ENCODE measurements at regions not wholly inside any gene's neighbourhood (a gene's known extent, or its start where the extent isn't known, plus 50 kb on each side); places are given as distances from the start of the nearest gene placed in this dataset.

GRCh38 chr12:90193500-90193899 is 484.9 kb upstream of the ATP2B1 start:
- DNase-seq: no peak

DNA sequence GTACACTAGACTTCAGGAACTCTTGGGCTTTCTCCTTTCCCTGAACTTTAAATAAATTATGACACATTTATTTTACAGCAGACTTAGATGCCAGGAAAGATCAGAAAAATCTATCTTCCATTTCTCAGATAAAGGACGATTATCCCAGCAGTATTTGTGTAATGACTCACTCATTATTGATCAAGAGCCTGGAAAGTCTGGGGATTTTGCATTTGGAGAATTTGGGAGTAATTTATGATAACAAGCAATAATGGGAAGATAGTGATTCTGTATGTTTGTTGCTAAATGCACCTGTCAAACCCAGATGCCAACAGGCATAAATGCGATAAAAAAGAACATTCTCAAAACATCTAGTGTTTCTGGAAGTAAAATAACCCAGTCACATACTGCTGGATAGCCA is 480.2 kb upstream of the ATP2B1 start:
- DNase-seq: no peak

GRCh38 chr12:90183201-90183600 is 474.6 kb upstream of the ATP2B1 start:
- no peak for DNase-seq

- no peak for DNase-seq
Observed at GRCh38 chr12:90181216-90181615, 472.6 kb upstream of the ATP2B1 start.

DNA sequence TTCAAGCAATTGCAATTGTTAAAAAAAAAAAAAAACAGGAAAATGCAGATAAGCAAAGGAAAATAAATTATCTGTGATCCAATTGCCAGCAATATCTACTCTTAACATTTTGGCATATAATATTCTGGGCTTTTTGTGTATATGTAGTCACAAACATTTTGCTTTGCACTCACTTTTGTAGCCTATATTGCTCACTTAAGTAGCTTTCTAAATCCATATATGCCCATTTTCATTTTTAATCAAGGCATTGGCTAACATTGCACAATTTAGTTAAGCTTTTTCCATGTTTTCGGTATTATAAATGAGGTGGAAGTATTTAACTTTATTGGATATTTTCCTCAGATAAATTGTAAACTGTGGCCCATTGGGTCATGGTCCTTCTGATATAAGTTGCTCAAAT is 466.3 kb upstream of the ATP2B1 start:
- DNase-seq: no peak

- no peak for DNase-seq
Observed at GRCh38 chr12:90174198-90174510, 465.5 kb upstream of the ATP2B1 start.

- no peak for DNase-seq
Observed at GRCh38 chr12:90173499-90174197, 465.0 kb upstream of the ATP2B1 start.

- DNase-seq: no peak
Observed at GRCh38 chr12:90172524-90172923, 463.9 kb upstream of the ATP2B1 start.

DNA sequence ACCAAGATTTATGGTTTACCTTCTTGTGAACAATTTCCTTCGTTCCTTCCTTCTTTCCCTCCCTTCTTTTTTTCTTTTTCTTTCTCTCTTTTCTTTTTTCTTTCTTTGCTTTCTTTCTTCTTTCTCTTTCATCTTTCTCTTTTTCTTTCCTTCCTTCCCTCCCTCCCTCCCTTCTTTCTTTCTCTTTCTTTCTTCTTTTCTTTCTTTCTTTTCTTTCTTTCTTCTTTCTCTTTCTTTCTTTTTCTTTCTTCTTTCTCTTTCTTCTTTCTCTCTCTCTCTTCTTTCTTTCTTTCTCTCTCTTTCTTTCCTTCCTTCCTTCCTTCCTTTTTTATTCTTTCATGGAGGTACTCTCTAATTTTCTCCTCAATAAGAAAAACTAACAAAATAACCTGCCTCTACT is 462.1 kb upstream of the ATP2B1 start:
- no peak for DNase-seq

DNA sequence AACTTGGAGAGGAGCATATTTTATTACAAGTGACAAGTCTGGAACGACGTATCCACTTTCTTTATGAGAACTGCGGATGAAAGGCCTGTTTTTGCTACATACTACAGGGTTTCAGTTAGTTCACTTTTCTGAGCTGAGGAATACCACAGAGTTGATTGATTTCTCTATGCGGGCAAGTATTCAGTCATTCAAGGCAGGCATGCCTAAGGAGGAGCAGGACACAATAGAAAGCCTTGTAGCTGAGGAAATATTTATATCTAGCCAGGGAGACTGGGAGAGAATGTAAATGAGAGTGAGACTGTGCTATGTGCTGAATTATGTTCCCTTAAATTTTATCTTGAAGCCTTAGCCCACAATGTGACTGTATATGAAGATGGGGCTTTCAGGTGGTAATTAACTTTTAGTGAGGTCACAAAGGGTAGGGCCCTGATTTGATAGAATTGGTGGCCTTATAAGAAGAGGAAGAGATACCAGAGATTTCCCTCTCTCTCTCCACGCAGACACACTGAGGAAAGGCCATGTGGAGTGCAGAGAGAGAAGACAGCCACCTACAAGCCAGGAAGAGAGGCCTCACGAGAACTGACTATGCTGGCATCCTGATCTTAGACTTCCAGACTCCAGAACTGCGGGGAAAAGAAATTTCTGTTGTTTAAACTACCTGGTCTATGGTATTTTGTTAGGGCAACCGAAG is 459.0 kb upstream of the ATP2B1 start:
- DNase-seq: no peak

DNA sequence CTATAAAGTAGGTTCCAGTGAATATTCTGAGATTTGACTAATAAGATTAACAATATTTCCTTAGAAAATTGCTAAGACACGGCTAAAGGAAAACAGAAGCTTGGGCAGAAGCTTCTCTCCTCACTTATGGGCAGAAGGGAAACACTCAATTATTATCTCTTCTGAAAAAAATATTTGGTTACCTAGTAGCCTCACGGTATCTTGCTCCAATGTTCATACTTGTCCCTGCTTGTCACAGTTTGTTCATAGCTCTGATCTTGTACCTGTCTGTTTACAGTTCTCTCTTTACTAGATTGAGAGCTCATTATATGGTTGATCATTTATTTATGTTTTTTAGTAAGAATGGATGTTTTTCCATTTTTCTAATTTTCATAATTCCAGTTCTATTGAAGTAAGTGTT is 458.0 kb upstream of the ATP2B1 start:
- DNase-seq: no peak

- DNase-seq: no peak
Observed at GRCh38 chr12:90166012-90166411, 457.4 kb upstream of the ATP2B1 start.

- DNase-seq: no peak
Observed at GRCh38 chr12:90163975-90164374, 455.3 kb upstream of the ATP2B1 start.

GRCh38 chr12:90153827-90154226 is 445.2 kb upstream of the ATP2B1 start:
- no peak for DNase-seq

GRCh38 chr12:90152897-90153624 is 444.4 kb upstream of the ATP2B1 start:
- DNase-seq: no peak

- DNase-seq: no peak
Observed at GRCh38 chr12:90151491-90152015, 442.9 kb upstream of the ATP2B1 start.

GRCh38 chr12:90149453-90149852 is 440.8 kb upstream of the ATP2B1 start:
- no peak for DNase-seq

- DNase-seq: no peak
Observed at GRCh38 chr12:90129366-90130030, 420.9 kb upstream of the ATP2B1 start.

GRCh38 chr12:90128526-90128925 is 419.9 kb upstream of the ATP2B1 start:
- DNase-seq: no peak

DNA sequence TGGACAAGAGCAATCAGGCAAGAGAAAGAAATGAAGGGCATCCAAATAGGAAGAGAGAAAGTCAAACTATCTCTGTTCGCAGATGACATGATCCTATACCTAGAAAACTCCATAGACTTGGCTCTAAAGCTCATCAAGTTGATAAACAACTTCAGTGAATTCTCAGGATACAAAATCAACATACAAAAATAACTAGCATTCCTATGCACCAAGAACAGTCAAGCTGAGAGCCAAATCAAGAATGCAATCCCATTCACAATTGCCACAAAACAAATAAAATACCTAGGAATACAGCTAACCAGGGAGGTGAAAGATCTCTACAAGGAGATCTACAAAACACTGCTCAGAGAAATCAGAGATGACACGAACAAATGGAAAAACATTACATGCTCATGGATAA is 417.5 kb upstream of the ATP2B1 start:
- DNase-seq: no peak

DNA sequence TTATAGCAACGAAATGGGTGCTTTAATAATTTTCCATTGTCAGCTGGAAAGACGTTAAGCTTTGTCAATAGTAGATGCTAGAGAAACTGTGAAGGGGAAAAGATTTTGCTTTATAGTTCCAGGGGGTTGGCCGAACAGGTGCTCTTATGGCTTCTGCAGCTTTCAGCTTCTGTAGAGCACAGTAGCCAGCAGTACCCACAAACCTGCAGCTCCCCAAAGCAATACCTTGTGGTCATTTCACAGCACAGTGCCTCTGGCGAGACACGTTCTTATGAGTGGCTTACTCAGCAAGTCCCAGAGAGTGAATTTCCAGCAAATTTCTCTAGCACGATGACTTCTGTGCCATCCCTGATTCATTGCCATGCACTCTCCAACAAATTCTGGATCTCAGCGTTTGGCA is 416.3 kb upstream of the ATP2B1 start:
- DNase-seq: no peak

- DNase-seq: no peak
Observed at GRCh38 chr12:90124289-90124688, 415.7 kb upstream of the ATP2B1 start.

- DNase-seq: no peak
Observed at GRCh38 chr12:90122681-90123080, 414.0 kb upstream of the ATP2B1 start.

DNA sequence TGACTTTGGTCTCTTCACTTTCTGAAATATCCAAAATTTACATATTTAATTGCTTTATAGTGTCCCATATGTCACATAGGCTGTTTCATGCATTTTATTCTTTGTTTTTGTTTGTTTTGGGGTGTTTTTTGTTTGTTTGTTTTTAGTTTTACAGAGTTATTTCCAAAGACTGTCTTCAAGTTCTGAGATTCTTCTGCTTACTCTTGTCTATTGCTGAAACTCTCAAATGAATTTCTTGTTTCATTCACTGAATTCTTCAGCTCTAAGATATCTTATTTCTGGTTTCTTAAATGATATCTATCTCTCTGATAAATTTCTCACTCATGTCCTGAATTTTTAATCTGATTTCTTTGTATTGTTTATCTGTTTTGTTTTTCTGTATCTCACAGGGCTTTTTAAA is 412.0 kb upstream of the ATP2B1 start:
- no peak for DNase-seq
